Stomach (tissue), 8 donors: ENCODE measurements at regions not wholly inside any gene's neighbourhood (a gene's known extent, or its start where the extent isn't known, plus 50 kb on each side); places are given as distances from the start of the nearest gene placed in this dataset.

Experiments
- DNase-seq, 2 donors: peaks; one replicate each; pipeline versions ENCODE4 v3.0.0 to v3.0.0-alpha.2; 2013 to 2019
- H3K27ac ChIP-seq, 5 donors: fragments of 200-600 bp in 4 of 5; sonication (generic) in 4 of 5; one replicate each; pipeline ENCODE4 v1.5.1; 2013 to 2019; ENCODE audit warnings: mild to moderate bottlenecking in 1 of 5, moderate library complexity in 1 of 5
- H3K27me3 ChIP-seq, 3 donors: fragments of 200-600 bp; sonication (generic); one replicate each; pipeline ENCODE4 v1.5.1; 2017 to 2019; ENCODE audit warnings: mixed run types in 1 of 3
- H3K36me3 ChIP-seq, 4 donors: fragments of 200-600 bp; sonication (generic); 1 replicate in 3 of 4; 2 replicates in 1 of 4; pipeline ENCODE4 v1.5.1; 2016 to 2019
- H3K4me1 ChIP-seq, 4 donors: fragments of 200-600 bp; sonication (generic); one replicate each; pipeline ENCODE4 v1.5.1; 2016 to 2019
- H3K4me3 ChIP-seq, 4 donors: fragments of 200-600 bp; sonication (generic) in 3 of 4; one replicate each; pipeline ENCODE4 v1.5.1; 2016 to 2019; ENCODE audit warnings: mild to moderate bottlenecking in 1 of 4
- H3K9me3 ChIP-seq, 4 donors: fragments of 200-600 bp; sonication (generic); one replicate each; pipeline ENCODE4 v1.5.1; 2016 to 2019
- CTCF ChIP-seq, 7 experiments: fragments of 450-650 bp in 4 of 7; fragments of 200-600 bp in 3 of 7; sonication (generic) in 3 of 7; IDR thresholded peaks; one replicate each; pipeline ENCODE4 v1.5.1; 2016 to 2019; ENCODE audit warnings: antibody characterized with exemption in 7 of 7, control low read depth in 2 of 7, mild to moderate bottlenecking in 1 of 7
- EP300 ChIP-seq: sonication (generic); formaldehyde crosslinking; IDR thresholded peaks from one replicate; pipeline ENCODE4 v1.6.1; 2017; ENCODE audit warnings: antibody characterized with exemption
- POLR2A ChIP-seq, 4 donors: fragments of 450-650 bp; IDR thresholded peaks; one replicate each; pipeline ENCODE4 v1.6.1; 2016; ENCODE audit warnings: antibody characterized with exemption in 4 of 4, control low read depth in 2 of 4, mild to moderate bottlenecking in 1 of 4, moderate library complexity in 1 of 4
- POLR2AphosphoS5 ChIP-seq, 3 donors: sonication (generic); formaldehyde crosslinking; IDR thresholded peaks; one replicate each; pipeline ENCODE4 v1.6.1; 2016; ENCODE audit warnings: antibody characterized with exemption in 3 of 3
- WGBS, 5 donors: extraction: QIAGEN DNeasy Blood & Tissue Kit in 3 of 5; methylation state at CpG; one replicate each; pipeline versions ENCODE4 v1.1.5 to v1.1.7; 2013 to 2018; 5-methylcytosine and 5-hydroxymethylcytosine counted together
- intact Hi-C: fragments of 100-400 bp; cut with DNase I; formaldehyde crosslinking; loops from one replicate; pipeline ENCODE4 v1.15.1; 2023; ENCODE audit warnings: low total_unique reads
- donor health status: healthy with polysubstance abuse.
- donor health status: Bipolar disorder and iron deficiency.
- donor health status: healthy.

- H3K36me3 ChIP-seq, result no peaks in the 10 kb centered on the region
- 74 to 80% (median 75%) methylated on average over 6 of the region's 6 CpGs for WGBS, 5 donors
- intact Hi-C loops, result no loop called here
- H3K27me3 ChIP-seq, result no peaks in the 10 kb centered on the region
- no peak for DNase-seq
- no peak overlapping the region for H3K27ac ChIP-seq
- peaks cover 0 to 7% (median 3%) of the 10 kb centered on the region in 4 donors for H3K4me1 ChIP-seq
- TF ChIP-seq POLR2A (IDR thresholded peaks at IDR 0.05) (no peak), EP300 (no peak), POLR2AphosphoS5 (IDR thresholded peaks at IDR 0.05) (no peak), CTCF (IDR thresholded peaks at IDR 0.05) (no peak)
- no peak overlapping the region for H3K4me3 ChIP-seq
- H3K9me3 ChIP-seq, result no peaks in the 10 kb centered on the region
These were observed 357.9 kb downstream of the PTEN start for GRCh38 chr10:88221010-88221973.

GRCh38 chr10:88222881-88223280 lies 359.5 kb downstream of the PTEN start:
- no peaks in the 10 kb centered on the region for H3K27me3 ChIP-seq
- H3K4me3 ChIP-seq, result no peak overlapping the region
- intact Hi-C loops, result no loop called here
- no peaks in the 10 kb centered on the region for H3K36me3 ChIP-seq
- peaks cover 0 to 17% (median 3%) of the 10 kb centered on the region in 4 donors for H3K4me1 ChIP-seq
- WGBS, 5 donors, result 43 to 79% (median 50%) methylated on average over 1 of the region's 1 CpG
- no peaks in the 10 kb centered on the region for H3K9me3 ChIP-seq
- DNase-seq, result no peak
- TF ChIP-seq POLR2A (IDR thresholded peaks at IDR 0.05) (no peak), CTCF (IDR thresholded peaks at IDR 0.05) (no peak), POLR2AphosphoS5 (IDR thresholded peaks at IDR 0.05) (no peak), EP300 (no peak)
- no peak overlapping the region for H3K27ac ChIP-seq
